Osteoblast (primary cell): ENCODE measurements at regions not wholly inside any gene's neighbourhood (a gene's known extent, or its start where the extent isn't known, plus 50 kb on each side); places are given as distances from the start of the nearest gene placed in this dataset.

Experiments
- DNase-seq: peaks from one replicate; pipeline ENCODE4 v3.0.0; 2011; ENCODE audit warnings: low spot score, mixed read lengths; ENCODE audit not compliant: insufficient read length; ENCODE audit errors: missing footprints
- H2AFZ ChIP-seq: 2 replicates; pipeline ENCODE4 v1.6.0; 2011; ENCODE audit warnings: mild to moderate bottlenecking, low read length
- H3K27ac ChIP-seq: 2 replicates; pipeline ENCODE4 v1.5.1; 2011; ENCODE audit warnings: mild to moderate bottlenecking, low read depth, low read length, moderate library complexity
- H3K27me3 ChIP-seq: 2 replicates; pipeline ENCODE4 v1.6.0; 2012; ENCODE audit warnings: mild to moderate bottlenecking, control low read depth, inconsistent platforms, low read length, moderate library complexity; ENCODE audit not compliant: insufficient read depth
- H3K36me3 ChIP-seq: 2 replicates; pipeline ENCODE4 v1.5.1; 2011; ENCODE audit warnings: mild to moderate bottlenecking, low read length, control low read depth, moderate library complexity; ENCODE audit not compliant: insufficient read depth
- H3K4me1 ChIP-seq: 2 replicates; pipeline ENCODE4 v1.5.1; 2011; ENCODE audit warnings: mild to moderate bottlenecking, low read length, control low read depth, moderate library complexity; ENCODE audit not compliant: insufficient read depth
- H3K4me2 ChIP-seq: 2 replicates; pipeline ENCODE4 v1.6.0; 2011; ENCODE audit warnings: mild to moderate bottlenecking, low read length; ENCODE audit not compliant: insufficient read depth
- H3K4me3 ChIP-seq: fragments of 200-600 bp; sonication (generic); 3 replicates; pipeline ENCODE4 v1.5.1; 2012; ENCODE audit warnings: mild to moderate bottlenecking, low read length, inconsistent platforms; ENCODE audit not compliant: insufficient read depth
- H3K79me2 ChIP-seq: 2 replicates; pipeline ENCODE4 v1.6.0; 2012; ENCODE audit warnings: mild to moderate bottlenecking, low read length, control low read depth, inconsistent platforms; ENCODE audit not compliant: insufficient read depth
- H3K9me3 ChIP-seq: 2 replicates; pipeline ENCODE4 v1.5.1; 2011; ENCODE audit warnings: low read depth, low read length, control low read depth
- H4K20me1 ChIP-seq: 2 replicates; pipeline ENCODE4 v1.6.0; 2012; ENCODE audit warnings: mild to moderate bottlenecking, low read length, control low read depth; ENCODE audit not compliant: insufficient read depth
- CTCF ChIP-seq: IDR thresholded peaks from 2 replicates; pipeline ENCODE4 v1.5.1; 2011; ENCODE audit warnings: mild to moderate bottlenecking, low read depth, low read length, moderate library complexity; ENCODE audit errors: extremely low read depth

- no peak for TF ChIP-seq CTCF
- H3K36me3 ChIP-seq, result no peaks in the 10 kb centered on the region
- peaks cover 14% of the 10 kb centered on the region for H3K4me1 ChIP-seq
- H3K27me3 ChIP-seq, result no peaks in the 10 kb centered on the region
- no peaks in the 10 kb centered on the region for H3K79me2 ChIP-seq
- no peaks in the 10 kb centered on the region for H4K20me1 ChIP-seq
- H2AFZ ChIP-seq, result peak overlapping the region; percentile 68
- H3K27ac ChIP-seq, result no peak overlapping the region
- DNase-seq, result no peak
- no peak overlapping the region for H3K4me3 ChIP-seq
- H3K9me3 ChIP-seq, result no peaks in the 10 kb centered on the region
- no peak overlapping the region for H3K4me2 ChIP-seq
Observed at GRCh38 chr7:15805891-15806290, 119.4 kb upstream of the MEOX2 start.

GRCh38 chr7:15802425-15802824 lies 115.9 kb upstream of the MEOX2 start:
- Histone ChIP-seq H4K20me1 (no peaks in the 10 kb centered on the region), H3K9me3 (no peaks in the 10 kb centered on the region), H3K79me2 (no peaks in the 10 kb centered on the region), H3K36me3 (no peaks in the 10 kb centered on the region), H2AFZ (peak overlapping the region; percentile 89), H3K27ac (no peak overlapping the region), H3K4me1 (peaks cover 15% of the 10 kb centered on the region), H3K27me3 (no peaks in the 10 kb centered on the region), H3K4me2 (no peak overlapping the region), H3K4me3 (no peak overlapping the region)
- DNase-seq, result no peak
- no peak for TF ChIP-seq CTCF

GRCh38 chr7:15801551-15801950 lies 115.1 kb upstream of the MEOX2 start:
- H4K20me1 ChIP-seq, result no peaks in the 10 kb centered on the region
- no peak overlapping the region for H3K4me3 ChIP-seq
- DNase-seq, result peak; percentile 86
- no peaks in the 10 kb centered on the region for H3K36me3 ChIP-seq
- peak overlapping the region; percentile 59 for H3K27ac ChIP-seq
- no peaks in the 10 kb centered on the region for H3K9me3 ChIP-seq
- peak overlapping the region; percentile 55 for H3K4me2 ChIP-seq
- H2AFZ ChIP-seq, result peak overlapping the region; percentile 89
- no peak for TF ChIP-seq CTCF
- no peaks in the 10 kb centered on the region for H3K27me3 ChIP-seq
- no peaks in the 10 kb centered on the region for H3K79me2 ChIP-seq
- peaks cover 15% of the 10 kb centered on the region for H3K4me1 ChIP-seq

GRCh38 chr7:15801041-15801440 lies 114.6 kb upstream of the MEOX2 start:
- H3K9me3 ChIP-seq, result no peaks in the 10 kb centered on the region
- H2AFZ ChIP-seq, result peak overlapping the region; percentile 38
- no peak overlapping the region for H3K4me2 ChIP-seq
- no peaks in the 10 kb centered on the region for H3K36me3 ChIP-seq
- H3K27ac ChIP-seq, result peak overlapping the region; percentile 59
- H3K4me3 ChIP-seq, result no peak overlapping the region
- H3K27me3 ChIP-seq, result no peaks in the 10 kb centered on the region
- no peak for DNase-seq
- no peaks in the 10 kb centered on the region for H4K20me1 ChIP-seq
- peaks cover 15% of the 10 kb centered on the region for H3K4me1 ChIP-seq
- no peak for TF ChIP-seq CTCF
- H3K79me2 ChIP-seq, result no peaks in the 10 kb centered on the region
